DND-41 (cell line): ENCODE measurements at regions not wholly inside any gene's neighbourhood (a gene's known extent, or its start where the extent isn't known, plus 50 kb on each side); places are given as distances from the start of the nearest gene placed in this dataset.

Experiments used
- CTCF ChIP-seq: IDR thresholded peaks from 2 replicates; pipeline ENCODE4 v1.5.1; 2012; ENCODE audit warnings: borderline replicate concordance, low read length, moderate library complexity, mild to moderate bottlenecking; ENCODE audit not compliant: poor library complexity, severe bottlenecking; ENCODE audit errors: extremely low read depth
- EZH2 ChIP-seq: IDR thresholded peaks from 3 replicates; pipeline ENCODE4 v1.6.1; 2012; ENCODE audit warnings: borderline replicate concordance, low read depth, mild to moderate bottlenecking, moderate library complexity, low read length, inconsistent platforms; ENCODE audit not compliant: severe bottlenecking

GRCh38 chr2:128390256-128390990 lies 71.8 kb upstream of the HS6ST1 start:
- TF ChIP-seq CTCF (no peak), EZH2 (no peak)
